ENCODE measurements at regions not wholly inside any gene's neighbourhood (a gene's known extent, or its start where the extent isn't known, plus 50 kb on each side); places are given as distances from the start of the nearest gene placed in this dataset.

DNA sequence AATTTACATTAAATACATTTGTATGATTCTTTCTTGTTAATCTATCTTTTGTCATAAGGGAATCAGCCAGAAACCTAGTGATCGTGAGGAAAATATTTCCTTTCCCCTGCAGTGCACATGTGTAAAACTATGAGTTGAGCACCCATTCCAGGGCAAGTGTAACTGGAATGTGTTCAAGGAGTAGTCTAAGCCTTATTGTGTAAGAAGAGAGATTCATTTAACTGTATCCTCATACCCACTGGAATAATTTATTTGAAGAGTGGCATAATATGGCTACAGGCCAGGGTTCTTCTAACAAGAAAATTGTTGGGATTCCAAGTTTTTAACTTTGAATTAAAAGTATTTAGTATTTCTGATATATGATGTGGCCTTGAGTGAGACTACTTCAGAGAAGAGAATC lies 1692.7 kb downstream of the EFNA5 start:
- no peak for TF ChIP-seq CTCF (IDR thresholded peaks at IDR 0.05; ENCODE audit: borderline replicate concordance)
- Histone ChIP-seq H3K9me3 (replicated peaks) (no peaks in the 10 kb centered on the region), H3K4me1 (no peaks in the 10 kb centered on the region), H3K4me3 (no peak overlapping the region), H3K36me3 (no peaks in the 10 kb centered on the region), H3K27me3 (ENCODE audit: low read depth) (no peaks in the 10 kb centered on the region), H3K27ac (replicated peaks) (no peak overlapping the region)
- no peak for DNase-seq
- intact Hi-C loops (cut with micrococcal nuclease): no loop called here

GRCh38 chr5:105977163-105977562 lies 1693.6 kb downstream of the EFNA5 start:
- Histone ChIP-seq H3K4me1 (no peaks in the 10 kb centered on the region), H3K36me3 (no peaks in the 10 kb centered on the region), H3K27me3 (ENCODE audit: low read depth) (no peaks in the 10 kb centered on the region), H3K4me3 (no peak overlapping the region), H3K9me3 (replicated peaks) (no peaks in the 10 kb centered on the region), H3K27ac (replicated peaks) (no peak overlapping the region)
- no peak for TF ChIP-seq CTCF (IDR thresholded peaks at IDR 0.05; ENCODE audit: borderline replicate concordance)
- DNase-seq: no peak
- intact Hi-C loops (cut with micrococcal nuclease): no loop called here

- intact Hi-C loops (cut with micrococcal nuclease): no loop called here
- DNase-seq: no peak
- Histone ChIP-seq H3K4me1 (no peaks in the 10 kb centered on the region), H3K36me3 (no peaks in the 10 kb centered on the region), H3K9me3 (replicated peaks) (peaks cover 5% of the 10 kb centered on the region), H3K27me3 (ENCODE audit: low read depth) (no peaks in the 10 kb centered on the region), H3K27ac (replicated peaks) (no peak overlapping the region), H3K4me3 (no peak overlapping the region)
- no peak for TF ChIP-seq CTCF (IDR thresholded peaks at IDR 0.05; ENCODE audit: borderline replicate concordance)
These were observed 1699.8 kb downstream of the EFNA5 start for GRCh38 chr5:105970919-105971318.

DNA sequence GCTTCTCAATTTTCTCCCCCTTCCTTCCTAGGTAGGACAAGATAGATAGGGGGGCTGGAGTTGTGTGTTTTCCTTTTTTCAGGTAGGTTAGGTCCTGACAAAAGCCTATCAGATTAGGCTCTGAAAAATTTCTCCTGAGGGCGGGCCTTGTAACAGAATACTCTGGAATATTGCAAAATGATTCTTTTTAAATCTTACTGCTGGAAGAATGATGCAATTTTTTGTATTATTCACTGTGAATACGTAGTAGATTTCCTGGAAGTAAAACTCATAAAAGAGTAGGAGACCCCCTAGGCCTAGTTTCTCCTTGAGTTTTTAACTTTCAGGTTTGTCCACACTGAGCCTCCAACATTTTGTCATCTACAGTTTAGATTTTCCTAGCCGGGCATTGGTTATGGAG lies 1701.8 kb downstream of the EFNA5 start:
- Histone ChIP-seq H3K36me3 (no peaks in the 10 kb centered on the region), H3K27ac (replicated peaks) (no peak overlapping the region), H3K9me3 (replicated peaks) (peaks cover 16% of the 10 kb centered on the region), H3K4me1 (no peaks in the 10 kb centered on the region), H3K4me3 (no peak overlapping the region), H3K27me3 (ENCODE audit: low read depth) (no peaks in the 10 kb centered on the region)
- DNase-seq: no peak
- TF ChIP-seq CTCF (IDR thresholded peaks at IDR 0.05; ENCODE audit: borderline replicate concordance): no peak
- intact Hi-C loops (cut with micrococcal nuclease): no loop called here

GRCh38 chr5:105963696-105964255 lies 1707.0 kb downstream of the EFNA5 start:
- Histone ChIP-seq H3K4me1 (no peaks in the 10 kb centered on the region), H3K36me3 (no peaks in the 10 kb centered on the region), H3K4me3 (no peak overlapping the region), H3K27me3 (ENCODE audit: low read depth) (no peaks in the 10 kb centered on the region), H3K9me3 (replicated peaks) (peaks cover 16% of the 10 kb centered on the region), H3K27ac (replicated peaks) (no peak overlapping the region)
- DNase-seq: no peak
- TF ChIP-seq CTCF (IDR thresholded peaks at IDR 0.05; ENCODE audit: borderline replicate concordance): no peak
- intact Hi-C loops (cut with micrococcal nuclease): no loop called here

All from left ventricle myocardium inferior (tissue), 1 donor.